NCI-H82 treated with DMSO at 0.1 percent for 48 hours (cell line): ENCODE measurements at regions not wholly inside any gene's neighbourhood (a gene's known extent, or its start where the extent isn't known, plus 50 kb on each side); places are given as distances from the start of the nearest gene placed in this dataset.
"Not testable (repeated sequence)": the region's sequence is repeated elsewhere in the genome, so short reads cannot be mapped to it uniquely, and the experiment has no call there.

Experiments
- DNase-seq: peaks from one replicate; lab custom pipeline; 2025; ENCODE audit not compliant: unreplicated experiment; lab: John Stamatoyannopoulos, UW

- no peak for DNase-seq
Measured at GRCh38 chr11:50088231-50088630, 55.6 kb downstream of the OR4C45 start.

DNA sequence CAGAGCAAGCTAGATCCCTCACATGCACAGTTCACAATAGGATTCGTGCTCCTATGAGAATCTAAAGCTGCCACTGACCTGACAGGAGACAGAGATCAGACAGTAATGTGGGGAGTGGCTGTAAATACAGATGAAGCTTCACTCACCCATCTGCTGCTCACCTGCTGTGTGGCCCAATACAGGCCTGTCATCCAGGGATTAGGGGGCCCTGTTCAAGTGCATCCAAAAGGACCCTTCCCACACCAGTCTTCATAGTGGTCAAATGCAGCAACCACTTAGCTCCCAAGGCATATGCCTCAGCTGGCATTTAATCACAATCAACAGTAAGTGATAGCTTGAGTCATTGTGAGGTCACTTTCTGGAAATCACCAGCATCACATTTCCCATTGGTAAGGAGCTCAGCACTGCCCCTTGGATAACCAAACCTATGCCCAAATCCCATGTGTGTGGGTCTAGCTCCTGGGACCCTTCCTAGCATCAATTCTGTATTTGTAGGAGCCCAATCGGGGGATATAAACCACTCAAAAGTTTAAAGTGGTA, 65.6 kb downstream of the OR4C45 start:
- DNase-seq, result peak; percentile 79

GRCh38 chr11:50102916-50103315, 70.2 kb downstream of the OR4C45 start:
- DNase-seq, result no peak

GRCh38 chr11:50140686-50141085, 108.0 kb downstream of the OR4C45 start:
- DNase-seq, result not testable (repeated sequence)

DNA sequence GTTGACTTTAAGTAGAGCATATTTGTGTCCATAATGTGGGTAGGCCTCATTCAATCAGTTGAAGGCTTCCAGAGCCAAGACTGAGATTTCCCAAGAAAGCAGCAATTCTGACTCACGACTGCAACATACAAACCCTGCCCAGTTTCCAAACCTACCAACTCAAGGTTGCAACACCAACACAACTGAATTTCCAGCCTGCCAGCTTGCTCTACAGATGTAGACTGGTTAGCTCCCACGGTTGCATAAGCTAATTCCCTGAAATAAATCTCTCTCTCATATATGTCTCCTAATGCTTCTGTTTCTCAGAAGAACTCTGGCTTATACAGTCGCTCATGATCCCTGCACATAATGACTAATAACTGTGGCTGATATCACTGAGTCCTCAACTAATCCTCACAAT, 113.6 kb downstream of the OR4C45 start:
- DNase-seq, result not testable (repeated sequence)

DNA sequence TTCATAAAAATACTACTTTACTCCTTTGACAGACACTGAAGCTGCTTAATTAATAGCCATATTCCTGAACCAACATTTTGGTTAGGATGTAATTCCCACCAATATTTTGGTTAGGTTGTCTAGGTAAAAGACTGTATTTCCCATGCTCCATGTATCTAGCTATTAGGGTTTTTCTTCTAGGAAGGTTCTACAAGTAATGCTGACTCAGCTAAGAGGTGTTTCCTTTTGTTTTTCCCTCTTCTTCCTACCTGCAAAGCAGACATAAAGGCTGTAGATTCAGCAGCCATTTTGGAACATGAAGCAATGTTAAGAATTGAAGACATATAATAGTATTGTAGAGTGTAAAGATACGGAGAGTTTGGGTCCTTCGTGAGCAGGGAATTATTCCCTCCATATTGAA, 115.3 kb downstream of the OR4C45 start:
- not testable (repeated sequence) for DNase-seq

- no peak for DNase-seq
Measured at GRCh38 chr11:50155508-50155907, 122.8 kb downstream of the OR4C45 start.

DNA sequence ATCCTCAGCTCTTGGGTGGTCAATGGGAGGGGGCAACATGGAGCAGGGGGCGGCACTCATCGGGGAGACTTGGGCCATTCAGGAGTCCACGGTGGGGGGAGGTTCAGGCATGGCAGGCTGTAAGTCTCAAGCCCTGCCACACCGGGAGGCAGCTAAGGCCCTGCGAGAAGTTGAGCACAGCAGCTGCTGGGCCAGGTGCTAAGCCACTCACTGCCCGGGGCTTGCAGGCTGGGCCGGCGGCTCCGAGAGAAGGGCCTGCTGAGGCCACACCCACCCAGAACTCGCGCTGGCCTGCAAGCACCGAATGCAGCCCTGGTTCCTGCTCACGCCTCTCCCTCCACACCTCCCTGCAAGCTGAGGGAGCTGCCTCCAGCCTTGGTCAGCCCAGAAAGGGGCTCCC, 131.4 kb downstream of the OR4C45 start:
- DNase-seq, result no peak

DNA sequence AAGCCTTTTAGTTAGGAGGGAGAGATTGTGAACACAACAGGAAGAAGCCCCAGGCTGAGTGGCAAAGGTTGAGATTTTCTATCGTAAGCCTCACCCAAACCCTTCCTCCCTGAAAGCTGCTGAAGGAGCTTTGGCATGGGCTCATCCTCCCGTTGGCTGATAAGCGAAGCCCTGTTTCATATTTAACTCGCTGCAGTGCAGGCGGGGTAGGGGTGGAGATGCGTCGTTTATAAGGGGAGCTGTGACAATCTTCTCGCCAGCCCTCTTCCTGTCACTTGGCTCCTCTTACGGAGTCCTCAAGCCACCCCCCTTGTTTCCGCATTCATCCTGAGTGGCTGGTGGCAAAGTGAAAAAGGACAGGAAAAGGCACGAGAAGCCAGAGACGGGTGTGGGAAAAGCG, 137.0 kb downstream of the OR4C45 start:
- DNase-seq, result no peak

DNA sequence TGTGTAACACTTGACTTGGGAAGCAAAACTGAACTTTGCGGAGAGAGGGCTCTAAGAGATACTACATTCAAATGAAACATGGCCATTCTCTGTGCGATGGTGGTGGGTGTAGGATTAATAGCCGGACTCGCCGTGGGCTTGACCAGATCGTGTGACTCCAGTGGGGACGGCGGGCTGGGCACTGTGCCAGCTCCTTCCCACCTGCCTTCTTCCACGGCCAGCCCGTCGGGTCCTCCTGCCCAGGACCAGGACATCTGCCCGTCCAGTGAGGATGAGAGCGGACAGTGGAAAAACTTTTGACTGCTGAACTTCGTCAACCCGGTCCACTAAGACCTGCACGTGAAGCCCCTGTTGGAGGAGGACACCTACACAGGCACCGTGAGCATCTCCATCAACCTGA, 137.4 kb downstream of the OR4C45 start:
- no peak for DNase-seq

GRCh38 chr11:50174189-50174588, 141.5 kb downstream of the OR4C45 start:
- DNase-seq, result no peak

DNA sequence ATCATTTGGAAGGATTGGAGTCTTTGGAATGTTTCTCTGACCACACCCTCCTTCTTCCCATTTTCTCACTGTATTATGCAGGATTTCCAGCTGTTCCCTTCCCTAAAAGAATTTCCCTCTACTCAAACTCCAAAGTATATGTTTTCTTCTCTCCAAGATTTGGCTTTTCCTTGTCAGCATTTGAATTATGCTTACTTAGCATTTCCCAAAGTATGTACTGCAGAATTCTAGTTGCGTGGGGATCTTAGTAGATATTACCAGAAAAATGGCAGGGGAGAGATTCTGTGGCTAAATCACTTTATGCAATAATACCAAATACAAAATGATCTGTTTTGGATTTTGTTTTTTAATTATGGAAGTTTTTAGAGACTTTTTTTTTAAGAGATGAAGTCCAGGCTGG, 142.3 kb downstream of the OR4C45 start:
- no peak for DNase-seq

GRCh38 chr11:50178737-50179136, 146.1 kb downstream of the OR4C45 start:
- DNase-seq, result no peak

DNA sequence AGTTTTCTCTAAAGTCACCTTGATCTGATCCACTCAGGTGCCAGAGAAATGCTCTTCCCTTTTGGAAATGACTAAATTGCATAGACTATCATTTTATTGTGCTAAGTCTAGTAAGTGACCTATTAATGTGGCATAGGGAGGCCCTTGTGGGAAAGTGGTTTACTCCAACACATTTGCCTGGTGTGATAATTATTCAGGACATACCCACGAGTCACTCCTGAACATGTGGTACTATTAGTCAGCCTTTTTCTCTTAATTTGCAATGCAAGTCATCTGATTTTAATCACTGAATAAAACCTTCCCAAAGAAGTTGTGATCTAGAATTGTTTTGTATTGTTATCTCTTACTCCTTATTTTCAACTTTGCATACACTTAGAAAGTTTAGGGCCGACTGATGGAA, 148.7 kb downstream of the OR4C45 start:
- DNase-seq, result no peak

GRCh38 chr11:50182486-50182885, 149.8 kb downstream of the OR4C45 start:
- no peak for DNase-seq

- not testable (repeated sequence) for DNase-seq
Measured at GRCh38 chr11:50183170-50183569, 150.5 kb downstream of the OR4C45 start.

- no peak for DNase-seq
Measured at GRCh38 chr11:50186146-50186545, 153.5 kb downstream of the OR4C45 start.

- DNase-seq, result peak; percentile 12
Measured at GRCh38 chr11:50187220-50187619, 154.5 kb downstream of the OR4C45 start.

- DNase-seq, result peak; percentile 20
Measured at GRCh38 chr11:50188040-50188439, 155.4 kb downstream of the OR4C45 start.

GRCh38 chr11:50192743-50193142, 160.1 kb downstream of the OR4C45 start:
- no peak for DNase-seq

- DNase-seq, result no peak
Measured at GRCh38 chr11:50214376-50214775, 181.7 kb downstream of the OR4C45 start.

GRCh38 chr11:50220651-50221050, 188.0 kb downstream of the OR4C45 start:
- no peak for DNase-seq

DNA sequence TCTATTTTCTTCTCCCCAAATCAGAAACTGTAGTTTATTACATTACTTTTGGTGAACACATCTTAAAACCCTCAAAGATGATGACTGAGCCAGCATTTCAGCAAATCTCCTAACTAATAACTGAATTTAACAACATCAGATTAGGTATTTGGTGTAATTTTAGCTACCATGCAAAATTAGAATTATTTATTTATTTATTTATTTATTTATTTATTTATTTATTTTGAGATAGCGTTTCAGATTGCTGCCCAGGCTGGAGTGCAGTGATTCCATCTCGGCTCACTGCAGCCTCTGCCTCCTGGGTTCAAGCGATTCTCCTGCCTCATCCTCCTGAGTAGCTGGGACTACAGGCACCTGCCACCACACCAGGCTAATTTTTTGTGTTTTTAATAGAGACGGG, 205.7 kb downstream of the OR4C45 start:
- DNase-seq, result not testable (repeated sequence)

DNA sequence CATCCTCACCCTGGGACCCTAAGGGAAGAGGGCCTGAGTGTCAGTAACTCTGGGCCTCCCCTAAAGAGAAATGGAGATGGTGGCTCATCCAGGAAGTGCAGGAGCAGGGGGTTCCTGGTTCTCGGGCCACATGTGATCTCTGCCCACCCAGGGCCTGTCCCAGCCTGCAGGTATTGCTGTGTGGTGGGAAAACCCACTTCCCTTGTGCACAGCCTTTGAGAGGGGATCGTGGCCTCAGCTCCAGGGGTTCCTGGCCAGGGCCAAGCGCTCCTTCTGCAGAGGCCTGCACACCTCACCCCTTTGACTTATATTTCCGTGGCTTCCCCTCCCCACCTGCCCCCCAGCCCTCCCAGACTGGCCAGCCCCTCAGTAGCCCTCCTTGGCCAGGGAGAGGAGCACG, 213.5 kb downstream of the OR4C45 start:
- no peak for DNase-seq
